SK-N-MC (cell line): ENCODE measurements at regions not wholly inside any gene's neighbourhood (a gene's known extent, or its start where the extent isn't known, plus 50 kb on each side); places are given as distances from the start of the nearest gene placed in this dataset.
"Not testable (repeated sequence)": the region's sequence is repeated elsewhere in the genome, so short reads cannot be mapped to it uniquely, and the experiment has no call there.

Source experiments
- DNase-seq: peaks from one replicate; pipeline ENCODE4 v3.0.0-alpha.2; 2011; ENCODE audit warnings: low read depth, low spot score
- H3K27ac ChIP-seq: fragments of 200-600 bp; sonication (generic); 2 replicates; pipeline ENCODE4 v1.5.1; 2016; ENCODE audit warnings: mixed run types
- H3K36me3 ChIP-seq: fragments of 200-600 bp; sonication (generic); 2 replicates; pipeline ENCODE4 v1.6.1; 2017; ENCODE audit warnings: antibody characterized with exemption, low read length, mixed read lengths; ENCODE audit not compliant: insufficient read depth
- H3K4me3 ChIP-seq: fragments of 200-600 bp; sonication (generic); 2 replicates; pipeline ENCODE4 v1.5.1; 2016
- H3K9ac ChIP-seq: fragments of 200-600 bp; sonication (generic); 2 replicates; pipeline ENCODE4 v1.8.0; 2017; ENCODE audit warnings: mixed run types, mixed read lengths; ENCODE audit not compliant: insufficient read length
- H3K9me3 ChIP-seq: fragments of 200-600 bp; sonication (generic); 2 replicates; pipeline ENCODE4 v1.6.1; 2017; ENCODE audit warnings: low read depth, mild to moderate bottlenecking, antibody characterized with exemption, low read length, moderate library complexity, mixed read lengths
- EZH2 ChIP-seq: fragments of 200-600 bp; sonication (generic); IDR thresholded peaks from one replicate; pipeline ENCODE4 v1.6.1; 2017; ENCODE audit warnings: antibody characterized with exemption
- FOXP2 ChIP-seq: optimal IDR thresholded peaks from 2 replicates; pipeline ENCODE3; 2011; ENCODE audit warnings: mild to moderate bottlenecking, moderate library complexity; ENCODE audit not compliant: insufficient read depth; ENCODE audit errors: extremely low read length, control extremely low read depth
- POLR2AphosphoS5 ChIP-seq: IDR thresholded peaks from 2 replicates; pipeline ENCODE4 v1.6.1; 2012; ENCODE audit warnings: mild to moderate bottlenecking, low read depth, low read length, borderline replicate concordance

GRCh38 chr6:125640441-125641150 is 108.8 kb upstream of the HEY2 start:
- no peak overlapping the region for H3K27ac ChIP-seq
- H3K9me3 ChIP-seq, result no peaks in the 10 kb centered on the region
- no peaks in the 10 kb centered on the region for H3K36me3 ChIP-seq
- no peak overlapping the region for H3K4me3 ChIP-seq
- no peak for TF ChIP-seq POLR2AphosphoS5
- no peak for TF ChIP-seq EZH2
- peak; percentile 56 for TF ChIP-seq FOXP2
- DNase-seq, result no peak
- no peak overlapping the region for H3K9ac ChIP-seq

DNA sequence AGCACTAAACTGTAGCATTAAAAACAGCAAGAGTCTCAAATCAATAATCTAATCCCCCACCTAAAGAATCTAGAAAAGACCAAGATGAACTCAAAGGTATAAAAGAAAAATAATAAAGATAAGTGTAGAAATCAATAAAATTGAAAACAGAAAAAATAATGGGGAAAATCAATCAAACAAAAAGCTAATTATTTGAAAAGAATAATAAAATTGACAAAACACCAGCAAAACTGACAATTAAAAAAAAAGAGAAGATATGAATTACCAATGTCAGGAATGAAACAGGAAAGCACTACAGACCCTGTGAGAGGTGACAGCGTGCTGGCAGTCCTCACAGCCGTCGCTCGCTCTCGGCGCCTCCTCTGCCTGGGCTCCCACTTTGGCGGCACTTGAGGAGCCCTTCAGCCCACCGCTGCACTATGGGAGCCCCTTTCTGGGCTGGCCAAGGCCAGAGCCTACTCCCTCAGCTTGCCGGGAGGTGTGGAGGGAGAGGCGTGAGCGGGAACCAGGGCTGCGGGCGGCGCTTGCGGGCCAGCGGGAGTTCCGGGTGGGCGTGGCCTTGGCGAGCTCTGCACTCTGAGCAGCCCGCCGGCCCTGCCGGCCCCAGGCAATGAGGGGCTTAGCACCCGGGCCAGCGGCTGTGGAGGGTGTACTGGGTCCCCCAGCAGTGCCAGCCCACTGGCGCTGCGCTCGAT is 105.3 kb upstream of the HEY2 start:
- H3K27ac ChIP-seq, H3K9me3 ChIP-seq, H3K4me3 ChIP-seq, H3K9ac ChIP-seq, DNase-seq, H3K36me3 ChIP-seq: not testable (repeated sequence)

- no peak for TF ChIP-seq POLR2AphosphoS5
- no peak for TF ChIP-seq EZH2
- TF ChIP-seq FOXP2, result no peak
Observed at GRCh38 chr6:125647391-125647790, 102.0 kb upstream of the HEY2 start.

DNA sequence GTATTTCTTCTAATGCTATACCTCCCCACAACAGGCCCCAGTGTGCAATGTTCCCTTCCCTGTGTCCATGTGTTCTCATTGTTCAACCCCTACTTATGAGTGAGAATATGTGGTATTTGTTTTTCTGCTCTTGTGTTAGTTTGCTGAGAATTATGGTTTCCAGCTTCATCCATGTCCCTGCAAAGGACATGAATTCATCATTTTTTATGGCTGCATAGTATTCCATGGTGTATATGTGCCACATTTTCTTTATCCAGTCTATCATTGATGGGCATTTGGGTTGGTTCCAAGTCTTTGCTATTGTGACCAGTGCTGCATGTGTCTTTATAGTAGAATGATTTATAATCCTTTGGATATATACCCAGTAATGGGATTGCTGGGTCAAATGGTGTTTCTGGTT is 95.7 kb upstream of the HEY2 start:
- not testable (repeated sequence) for H3K36me3 ChIP-seq, H3K9ac ChIP-seq, H3K27ac ChIP-seq, H3K4me3 ChIP-seq, DNase-seq, H3K9me3 ChIP-seq

More at GRCh38 chr6:125647391-125647790, 102.0 kb upstream of the HEY2 start:
- Histone ChIP-seq H3K36me3 (no peaks in the 10 kb centered on the region), H3K4me3 (no peak overlapping the region), H3K27ac (no peak overlapping the region), H3K9me3 (no peaks in the 10 kb centered on the region), H3K9ac (no peak overlapping the region)
- DNase-seq, result no peak

DNA sequence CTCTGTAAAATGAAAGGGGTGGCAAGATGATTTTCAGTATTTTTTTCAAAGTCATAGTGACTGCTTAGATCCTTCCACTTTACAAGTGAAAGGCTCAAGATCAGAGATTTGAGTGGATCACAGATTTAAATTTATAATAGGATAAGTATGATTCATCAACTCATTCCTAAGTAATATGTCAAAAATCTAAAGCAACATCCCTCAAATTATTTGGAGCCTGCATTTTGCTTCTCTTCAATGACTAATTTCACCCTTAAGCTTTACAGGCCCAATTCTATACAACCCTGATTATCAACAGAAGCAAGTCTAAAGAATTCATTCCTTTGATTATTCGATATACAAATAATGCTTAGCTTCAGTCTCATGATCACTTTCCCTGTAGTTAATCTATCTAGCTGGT is 93.9 kb upstream of the HEY2 start:
- Histone ChIP-seq H3K36me3 (no peaks in the 10 kb centered on the region), H3K27ac (no peak overlapping the region), H3K9me3 (no peaks in the 10 kb centered on the region), H3K4me3 (no peak overlapping the region), H3K9ac (no peak overlapping the region)
- no peak for DNase-seq
- no peak for TF ChIP-seq FOXP2
- TF ChIP-seq EZH2, result no peak
- TF ChIP-seq POLR2AphosphoS5, result no peak

- H3K36me3 ChIP-seq, result no peaks in the 10 kb centered on the region
- DNase-seq, result no peak
- TF ChIP-seq EZH2 (no peak), POLR2AphosphoS5 (no peak), FOXP2 (no peak)
- H3K9ac ChIP-seq, result no peak overlapping the region
- H3K27ac ChIP-seq, result no peak overlapping the region
- H3K9me3 ChIP-seq, result no peaks in the 10 kb centered on the region
- no peak overlapping the region for H3K4me3 ChIP-seq
Observed at GRCh38 chr6:125656287-125656870, 93.1 kb upstream of the HEY2 start.

DNA sequence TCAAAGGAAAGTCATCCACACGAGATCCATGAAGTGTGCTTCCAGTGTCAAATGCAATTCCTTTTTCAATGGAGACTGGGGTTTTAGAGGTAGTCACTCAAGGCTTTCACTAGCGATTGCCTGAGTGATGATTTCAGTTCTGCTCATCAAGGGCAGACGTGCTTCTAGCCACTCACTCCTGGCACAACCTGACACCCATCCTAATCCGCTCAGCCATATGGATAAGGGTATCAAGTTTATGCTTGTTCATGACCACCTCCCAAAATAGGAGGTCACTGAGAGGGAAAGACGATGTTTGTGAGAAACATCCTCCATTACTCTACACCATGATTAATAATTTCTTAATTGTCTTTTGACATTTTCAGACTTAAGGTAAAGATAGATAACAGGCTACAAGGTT is 91.3 kb upstream of the HEY2 start:
- H3K4me3 ChIP-seq, result no peak overlapping the region
- no peak overlapping the region for H3K27ac ChIP-seq

GRCh38 chr6:125658759-125659431 is 90.5 kb upstream of the HEY2 start:
- H3K9ac ChIP-seq, result no peak overlapping the region
- H3K4me3 ChIP-seq, result no peak overlapping the region
- H3K9me3 ChIP-seq, result no peaks in the 10 kb centered on the region
- no peak for TF ChIP-seq EZH2
- no peak for TF ChIP-seq POLR2AphosphoS5
- TF ChIP-seq FOXP2, result no peak
- no peak overlapping the region for H3K27ac ChIP-seq
- no peak for DNase-seq
- H3K36me3 ChIP-seq, result no peaks in the 10 kb centered on the region

More for the DNA sequence above, 91.3 kb upstream of the HEY2 start:
- no peak for TF ChIP-seq POLR2AphosphoS5
- no peak for TF ChIP-seq FOXP2
- no peak for TF ChIP-seq EZH2
- DNase-seq, result no peak
- Histone ChIP-seq H3K9ac (no peak overlapping the region), H3K36me3 (no peaks in the 10 kb centered on the region), H3K9me3 (no peaks in the 10 kb centered on the region)

- no peaks in the 10 kb centered on the region for H3K36me3 ChIP-seq
- H3K27ac ChIP-seq, result no peak overlapping the region
Observed at GRCh38 chr6:125659887-125660286, 89.5 kb upstream of the HEY2 start.

More at GRCh38 chr6:125659887-125660286, 89.5 kb upstream of the HEY2 start:
- Histone ChIP-seq H3K9ac (no peak overlapping the region), H3K9me3 (no peaks in the 10 kb centered on the region), H3K4me3 (no peak overlapping the region)
- no peak for DNase-seq
- TF ChIP-seq POLR2AphosphoS5, result no peak
- no peak for TF ChIP-seq EZH2
- TF ChIP-seq FOXP2, result no peak
